Neural progenitor cell (in vitro differentiated cells): ENCODE measurements at regions not wholly inside any gene's neighbourhood (a gene's known extent, or its start where the extent isn't known, plus 50 kb on each side); places are given as distances from the start of the nearest gene placed in this dataset.

ENCODE experiments used
- DNase-seq: peaks from one replicate; pipeline ENCODE4 v3.0.0-alpha.2; 2016; ENCODE audit warnings: low spot score
- H2AFZ ChIP-seq: fragments of 200-600 bp; sonication (generic); replicated peaks from 2 replicates; pipeline ENCODE4 v1.6.1; 2016; ENCODE audit warnings: antibody characterized with exemption
- H3F3A ChIP-seq: fragments of 200-600 bp; sonication (generic); 2 replicates; pipeline ENCODE4 v1.6.1; 2016; ENCODE audit warnings: antibody characterized with exemption, low read depth
- H3K27ac ChIP-seq: fragments of 200-600 bp; sonication (generic); 2 replicates; pipeline ENCODE4 v1.5.1; 2016; ENCODE audit warnings: mild to moderate bottlenecking
- H3K27me3 ChIP-seq: fragments of 200-600 bp; sonication (generic); 2 replicates; pipeline ENCODE4 v1.6.1; 2016; ENCODE audit warnings: mild to moderate bottlenecking, moderate library complexity
- H3K36me3 ChIP-seq: fragments of 200-600 bp; sonication (generic); 2 replicates; pipeline ENCODE4 v1.5.1; 2016
- H3K4me1 ChIP-seq: fragments of 200-600 bp; sonication (generic); 2 replicates; pipeline ENCODE4 v1.6.1; 2016; ENCODE audit warnings: mixed run types
- H3K4me2 ChIP-seq: fragments of 200-600 bp; sonication (generic); 2 replicates; pipeline ENCODE4 v1.6.1; 2016
- H3K4me3 ChIP-seq: fragments of 200-600 bp; sonication (generic); 2 replicates; pipeline ENCODE4 v1.5.1; 2016
- H3K79me2 ChIP-seq: fragments of 200-600 bp; sonication (generic); 2 replicates; pipeline ENCODE4 v1.6.1; 2016; ENCODE audit warnings: low read depth
- H3K9ac ChIP-seq: fragments of 200-600 bp; sonication (generic); 2 replicates; pipeline ENCODE4 v1.6.1; 2016
- H3K9me3 ChIP-seq: fragments of 200-600 bp; sonication (generic); 2 replicates; pipeline ENCODE4 v1.5.1; 2016; ENCODE audit warnings: low read depth
- H4K20me1 ChIP-seq: fragments of 200-600 bp; sonication (generic); 2 replicates; pipeline ENCODE4 v1.6.1; 2016; ENCODE audit warnings: low read depth
- H3K27ac Mint-ChIP-seq: 3 replicates; pipeline ENCODE4 v1.8.0; 2021; ENCODE audit warnings: mixed read lengths
- H3K27me3 Mint-ChIP-seq: 2 replicates; pipeline ENCODE4 v1.8.0; 2022; ENCODE audit warnings: low read depth, mild to moderate bottlenecking, inconsistent platforms, moderate library complexity, mixed read lengths; ENCODE audit not compliant: insufficient read depth
- H3K36me3 Mint-ChIP-seq: 3 replicates; pipeline ENCODE4 v1.8.0; 2021; ENCODE audit warnings: mixed read lengths
- H3K4me1 Mint-ChIP-seq: 3 replicates; pipeline ENCODE4 v1.8.0; 2021; ENCODE audit warnings: mixed read lengths
- H3K4me3 Mint-ChIP-seq: 3 replicates; pipeline ENCODE4 v1.8.0; 2021; ENCODE audit warnings: mild to moderate bottlenecking, moderate library complexity, mixed read lengths
- H3K9me3 Mint-ChIP-seq: 3 replicates; pipeline ENCODE4 v1.8.0; 2020; ENCODE audit warnings: mixed read lengths
- EZH2 ChIP-seq: fragments of 200-600 bp; sonication (generic); IDR thresholded peaks from 2 replicates; pipeline ENCODE4 v1.6.1; 2017; ENCODE audit warnings: antibody characterized with exemption, mild to moderate bottlenecking, moderate library complexity
- EZH2phosphoT487 ChIP-seq: fragments of 200-600 bp; sonication (generic); IDR thresholded peaks from 2 replicates; pipeline ENCODE4 v1.6.1; 2017; ENCODE audit warnings: antibody characterized with exemption
- TF ChIP-seq, protein P1 (sequence below): fragments of 200-600 bp; sonication (generic); IDR thresholded peaks from 2 replicates; pipeline ENCODE4 v1.5.1; 2017; ENCODE audit warnings: antibody characterized with exemption, mild to moderate bottlenecking

DNA sequence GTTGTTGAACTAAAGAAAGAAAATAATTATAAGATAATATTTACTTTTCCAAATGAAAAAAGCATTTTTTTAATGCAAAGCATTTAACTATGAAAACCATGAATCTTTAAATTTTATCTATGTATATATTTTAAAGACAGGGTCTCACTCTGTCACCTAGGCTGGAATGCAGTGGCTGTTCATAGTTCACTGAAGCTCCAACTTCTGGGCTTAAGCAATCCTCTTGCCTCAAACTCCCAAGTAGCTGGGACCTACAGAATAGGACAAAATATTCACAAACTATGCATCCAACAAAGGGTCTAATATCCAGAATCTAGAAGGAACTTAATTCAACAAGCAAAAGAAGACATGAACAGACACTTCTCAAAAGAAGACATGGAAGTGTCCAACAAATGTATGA lies 55.9 kb upstream of the ALB start:
- Histone ChIP-seq H3F3A (no peaks in the 10 kb centered on the region), H3K79me2 (no peaks in the 10 kb centered on the region), H3K36me3 (no peaks in the 10 kb centered on the region), H3K9ac (no peak overlapping the region), H2AFZ (no peak overlapping the region), H3K27me3 (no peaks in the 10 kb centered on the region), H3K4me1 (no peaks in the 10 kb centered on the region), H3K9me3 (no peaks in the 10 kb centered on the region), H3K4me2 (no peak overlapping the region), H3K27ac (no peak overlapping the region), H3K4me3 (no peak overlapping the region), H4K20me1 (no peaks in the 10 kb centered on the region)
- Mint-ChIP-seq H3K27me3 (no peaks in the 10 kb centered on the region), H3K27ac (no peak overlapping the region), H3K36me3 (no peaks in the 10 kb centered on the region), H3K4me1 (no peaks in the 10 kb centered on the region), H3K4me3 (no peak overlapping the region), H3K9me3 (no peaks in the 10 kb centered on the region)
- TF ChIP-seq, protein P1, sequence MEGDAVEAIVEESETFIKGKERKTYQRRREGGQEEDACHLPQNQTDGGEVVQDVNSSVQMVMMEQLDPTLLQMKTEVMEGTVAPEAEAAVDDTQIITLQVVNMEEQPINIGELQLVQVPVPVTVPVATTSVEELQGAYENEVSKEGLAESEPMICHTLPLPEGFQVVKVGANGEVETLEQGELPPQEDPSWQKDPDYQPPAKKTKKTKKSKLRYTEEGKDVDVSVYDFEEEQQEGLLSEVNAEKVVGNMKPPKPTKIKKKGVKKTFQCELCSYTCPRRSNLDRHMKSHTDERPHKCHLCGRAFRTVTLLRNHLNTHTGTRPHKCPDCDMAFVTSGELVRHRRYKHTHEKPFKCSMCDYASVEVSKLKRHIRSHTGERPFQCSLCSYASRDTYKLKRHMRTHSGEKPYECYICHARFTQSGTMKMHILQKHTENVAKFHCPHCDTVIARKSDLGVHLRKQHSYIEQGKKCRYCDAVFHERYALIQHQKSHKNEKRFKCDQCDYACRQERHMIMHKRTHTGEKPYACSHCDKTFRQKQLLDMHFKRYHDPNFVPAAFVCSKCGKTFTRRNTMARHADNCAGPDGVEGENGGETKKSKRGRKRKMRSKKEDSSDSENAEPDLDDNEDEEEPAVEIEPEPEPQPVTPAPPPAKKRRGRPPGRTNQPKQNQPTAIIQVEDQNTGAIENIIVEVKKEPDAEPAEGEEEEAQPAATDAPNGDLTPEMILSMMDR, result no peak
- no peak for TF ChIP-seq EZH2phosphoT487
- TF ChIP-seq EZH2, result no peak
- no peak for DNase-seq

DNA sequence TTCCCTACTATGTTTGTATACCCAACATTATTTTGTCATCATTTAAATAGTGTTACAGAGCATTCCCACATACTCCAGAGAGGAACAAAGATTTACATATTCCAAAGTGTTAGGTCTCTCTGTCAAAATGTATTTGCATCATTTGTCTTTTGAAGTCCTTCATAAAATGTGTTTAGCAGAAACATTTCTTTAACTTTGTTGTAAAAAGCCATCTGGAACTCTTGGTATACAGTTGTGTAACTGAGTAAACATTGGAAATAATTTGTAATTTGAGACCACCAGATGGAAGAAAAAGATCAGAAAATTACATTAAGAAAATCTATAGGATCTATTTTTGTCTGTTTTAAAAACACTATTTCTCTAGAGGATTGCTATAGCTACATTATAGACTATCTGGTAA lies 56.6 kb upstream of the ALB start:
- Mint-ChIP-seq H3K27me3 (no peaks in the 10 kb centered on the region), H3K4me1 (no peaks in the 10 kb centered on the region), H3K36me3 (no peaks in the 10 kb centered on the region), H3K4me3 (no peak overlapping the region), H3K27ac (no peak overlapping the region), H3K9me3 (no peaks in the 10 kb centered on the region)
- Histone ChIP-seq H4K20me1 (no peaks in the 10 kb centered on the region), H3K4me2 (no peak overlapping the region), H3K4me1 (no peaks in the 10 kb centered on the region), H3K9me3 (no peaks in the 10 kb centered on the region), H3K79me2 (no peaks in the 10 kb centered on the region), H3K27ac (no peak overlapping the region), H3K27me3 (no peaks in the 10 kb centered on the region), H3K36me3 (no peaks in the 10 kb centered on the region), H3K9ac (no peak overlapping the region), H3K4me3 (no peak overlapping the region), H2AFZ (no peak overlapping the region), H3F3A (no peaks in the 10 kb centered on the region)
- TF ChIP-seq, protein P1, result no peak
- no peak for TF ChIP-seq EZH2
- TF ChIP-seq EZH2phosphoT487, result no peak
- DNase-seq, result no peak

DNA sequence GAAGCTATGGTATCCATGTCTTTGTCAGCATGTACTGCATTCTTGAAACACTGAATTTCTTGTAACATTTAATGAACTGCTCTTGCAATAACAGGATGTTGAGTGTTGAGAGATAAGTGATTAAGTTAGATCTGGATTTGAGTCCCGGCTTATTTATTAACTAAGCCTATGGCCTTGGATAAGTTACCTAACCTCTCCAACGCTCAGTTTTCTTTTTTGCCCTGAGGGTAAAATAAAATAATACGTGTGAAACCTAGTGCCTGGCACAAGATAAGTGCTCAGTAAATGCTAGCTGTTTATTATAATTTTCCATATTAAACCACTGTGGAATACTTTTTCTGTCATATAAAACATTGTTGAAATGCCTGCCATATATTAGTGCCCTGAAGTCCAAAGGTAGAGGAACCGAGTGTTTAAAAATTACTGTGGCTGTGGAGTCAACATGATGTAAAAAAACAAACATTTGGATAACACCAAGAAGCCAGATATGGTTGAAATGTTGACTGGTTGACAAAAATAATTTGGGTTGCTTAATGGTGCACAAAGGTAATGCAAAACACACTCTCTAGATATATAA lies 58.6 kb upstream of the ALB start:
- H3K27me3 Mint-ChIP-seq, result peaks cover 3% of the 10 kb centered on the region
- H3K4me3 Mint-ChIP-seq, result no peak overlapping the region
- H2AFZ ChIP-seq, result no peak overlapping the region
- H3K9me3 Mint-ChIP-seq, result no peaks in the 10 kb centered on the region
- TF ChIP-seq EZH2phosphoT487 (no peak), EZH2 (no peak)
- TF ChIP-seq, protein P1, result no peak
- H3K36me3 Mint-ChIP-seq, result no peaks in the 10 kb centered on the region
- no peaks in the 10 kb centered on the region for H3K36me3 ChIP-seq
- DNase-seq, result no peak
- H3K4me2 ChIP-seq, result no peak overlapping the region
- H3F3A ChIP-seq, result no peaks in the 10 kb centered on the region
- H3K27ac ChIP-seq, result no peak overlapping the region
- H3K4me3 ChIP-seq, result no peak overlapping the region
- no peak overlapping the region for H3K27ac Mint-ChIP-seq
- no peak overlapping the region for H3K9ac ChIP-seq
- H4K20me1 ChIP-seq, result no peaks in the 10 kb centered on the region
- H3K4me1 Mint-ChIP-seq, result peaks cover 2% of the 10 kb centered on the region
- H3K9me3 ChIP-seq, result no peaks in the 10 kb centered on the region
- H3K4me1 ChIP-seq, result no peaks in the 10 kb centered on the region
- no peaks in the 10 kb centered on the region for H3K79me2 ChIP-seq
- H3K27me3 ChIP-seq, result no peaks in the 10 kb centered on the region
